ENCODE measurements at regions not wholly inside any gene's neighbourhood (a gene's known extent, or its start where the extent isn't known, plus 50 kb on each side); places are given as distances from the start of the nearest gene placed in this dataset.

DNA sequence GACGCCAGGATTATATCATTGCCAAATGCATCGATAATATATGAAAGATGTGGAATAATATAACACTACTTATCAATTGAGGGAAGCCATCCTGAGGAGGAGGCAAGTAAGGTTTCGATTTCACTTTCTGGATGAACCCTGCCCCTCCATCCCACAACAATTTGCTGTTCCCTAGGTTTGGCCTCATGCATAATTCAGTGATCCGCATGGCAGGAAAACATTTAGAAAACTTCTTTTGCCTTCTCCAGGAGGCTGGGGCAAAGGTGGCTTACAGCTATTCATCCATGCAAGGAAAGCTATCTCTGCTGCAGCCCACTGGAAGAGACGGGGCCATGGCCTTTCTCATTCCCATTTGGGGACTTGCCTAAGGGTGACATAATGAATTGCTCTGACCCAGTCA lies 489.4 kb upstream of the CADM1 start:
- TF ChIP-seq, protein P1, sequence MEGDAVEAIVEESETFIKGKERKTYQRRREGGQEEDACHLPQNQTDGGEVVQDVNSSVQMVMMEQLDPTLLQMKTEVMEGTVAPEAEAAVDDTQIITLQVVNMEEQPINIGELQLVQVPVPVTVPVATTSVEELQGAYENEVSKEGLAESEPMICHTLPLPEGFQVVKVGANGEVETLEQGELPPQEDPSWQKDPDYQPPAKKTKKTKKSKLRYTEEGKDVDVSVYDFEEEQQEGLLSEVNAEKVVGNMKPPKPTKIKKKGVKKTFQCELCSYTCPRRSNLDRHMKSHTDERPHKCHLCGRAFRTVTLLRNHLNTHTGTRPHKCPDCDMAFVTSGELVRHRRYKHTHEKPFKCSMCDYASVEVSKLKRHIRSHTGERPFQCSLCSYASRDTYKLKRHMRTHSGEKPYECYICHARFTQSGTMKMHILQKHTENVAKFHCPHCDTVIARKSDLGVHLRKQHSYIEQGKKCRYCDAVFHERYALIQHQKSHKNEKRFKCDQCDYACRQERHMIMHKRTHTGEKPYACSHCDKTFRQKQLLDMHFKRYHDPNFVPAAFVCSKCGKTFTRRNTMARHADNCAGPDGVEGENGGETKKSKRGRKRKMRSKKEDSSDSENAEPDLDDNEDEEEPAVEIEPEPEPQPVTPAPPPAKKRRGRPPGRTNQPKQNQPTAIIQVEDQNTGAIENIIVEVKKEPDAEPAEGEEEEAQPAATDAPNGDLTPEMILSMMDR (IDR thresholded peaks at IDR 0.05) = no peak
- TF ChIP-seq POLR2A (IDR thresholded peaks at IDR 0.05) (no peak), POLR2AphosphoS5 (IDR thresholded peaks at IDR 0.05) (no peak)

Data from suprapubic skin (tissue), 4 donors.